ENCODE measurements at regions not wholly inside any gene's neighbourhood (a gene's known extent, or its start where the extent isn't known, plus 50 kb on each side); places are given as distances from the start of the nearest gene placed in this dataset.

DNA sequence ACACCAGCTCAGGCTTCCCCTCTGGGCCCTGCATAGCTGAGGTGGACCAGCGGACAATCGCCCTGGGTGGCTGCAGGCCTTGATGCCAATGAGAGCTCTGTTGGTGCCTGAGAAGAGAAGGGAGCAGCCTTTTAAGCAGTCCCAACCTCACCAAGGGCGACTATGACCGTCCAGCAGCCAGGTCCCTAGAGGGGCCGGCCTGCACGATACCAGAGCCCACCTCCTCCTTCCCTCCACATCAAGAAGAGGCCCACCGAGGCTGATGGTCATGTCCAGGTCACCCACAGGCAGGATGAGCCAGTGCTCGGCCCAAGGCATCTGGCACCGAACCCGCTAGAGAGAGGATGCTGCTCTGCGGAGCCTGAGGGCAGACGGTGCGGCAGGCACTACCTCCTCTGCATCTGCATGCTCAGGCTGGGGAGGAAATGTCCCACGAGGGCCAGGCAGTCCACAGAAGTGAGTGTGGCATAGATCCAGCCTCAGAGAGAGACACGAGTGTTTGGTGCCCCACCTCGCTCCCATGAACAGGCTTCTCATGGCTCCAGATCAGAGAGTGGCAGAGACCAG, 219.4 kb downstream of the TUBA3C start:
- Histone ChIP-seq H3K4me2 (ENCODE audit: low read length) (no peak overlapping the region), H3K9me3 (ENCODE audit: control insufficient read depth in 1 of 2, insufficient read depth in 1 of 2, low read depth in 1 of 2, low read length in 2 of 2) (peaks cover 10 to 24% of the 10 kb centered on the region in 2 experiments; a peak in 2 of 4 replicates), H4K20me1 (ENCODE audit: insufficient read depth) (no peaks in the 10 kb centered on the region), H3K79me2 (ENCODE audit: insufficient read depth, low read length) (no peaks in the 10 kb centered on the region), H2AFZ (ENCODE audit: low read depth, low read length, poor library complexity, severe bottlenecking) (no peak overlapping the region), H3K9ac (ENCODE audit: low read length) (no peak overlapping the region), H3K27me3 (ENCODE audit: insufficient read depth, low read length) (no peaks in the 10 kb centered on the region), H3K27ac (ENCODE audit: low read depth, low read length) (no peak overlapping the region), H3K9me2 (ENCODE audit: insufficient read depth) (no peaks in the 10 kb centered on the region), H3K36me3 (ENCODE audit: control insufficient read depth in 1 of 2, insufficient read depth in 2 of 2, low read length in 2 of 2) (no peaks in the 10 kb centered on the region), H3K4me1 (ENCODE audit: control insufficient read depth in 1 of 2, insufficient read depth in 2 of 2, low read length in 2 of 2) (no peaks in the 10 kb centered on the region), H3K4me3 (replicated peaks in 1 of 2; ENCODE audit: low read depth in 1 of 2, low read length in 2 of 2) (no peak overlapping the region)
- no peak for TF ChIP-seq SP1 (IDR thresholded peaks at IDR 0.05; ENCODE audit: low read depth)
- no peak for TF ChIP-seq CEBPB (IDR thresholded peaks at IDR 0.05; ENCODE audit: low read depth)
- TF ChIP-seq POLR2AphosphoS5 (IDR thresholded peaks at IDR 0.05; ENCODE audit: low read depth, low read length), result no peak
- CTCF ChIA-PET, result no interaction called here
- POLR2A ChIA-PET, result no interaction called here
- ATAC-seq (no peak), DNase-seq (ENCODE audit: low read depth, low spot score) (no peak)
- intact Hi-C loops (cut with micrococcal nuclease), result no loop called here
- RAD21 ChIA-PET (ENCODE audit: low non-redundant PET in 1 of 2, low total read pairs in 2 of 2, uncharacterized antibody in 2 of 2, unreplicated experiment in 2 of 2), result no interaction called here
- no TSS peak for BruUV-seq (replicated peaks)

DNA sequence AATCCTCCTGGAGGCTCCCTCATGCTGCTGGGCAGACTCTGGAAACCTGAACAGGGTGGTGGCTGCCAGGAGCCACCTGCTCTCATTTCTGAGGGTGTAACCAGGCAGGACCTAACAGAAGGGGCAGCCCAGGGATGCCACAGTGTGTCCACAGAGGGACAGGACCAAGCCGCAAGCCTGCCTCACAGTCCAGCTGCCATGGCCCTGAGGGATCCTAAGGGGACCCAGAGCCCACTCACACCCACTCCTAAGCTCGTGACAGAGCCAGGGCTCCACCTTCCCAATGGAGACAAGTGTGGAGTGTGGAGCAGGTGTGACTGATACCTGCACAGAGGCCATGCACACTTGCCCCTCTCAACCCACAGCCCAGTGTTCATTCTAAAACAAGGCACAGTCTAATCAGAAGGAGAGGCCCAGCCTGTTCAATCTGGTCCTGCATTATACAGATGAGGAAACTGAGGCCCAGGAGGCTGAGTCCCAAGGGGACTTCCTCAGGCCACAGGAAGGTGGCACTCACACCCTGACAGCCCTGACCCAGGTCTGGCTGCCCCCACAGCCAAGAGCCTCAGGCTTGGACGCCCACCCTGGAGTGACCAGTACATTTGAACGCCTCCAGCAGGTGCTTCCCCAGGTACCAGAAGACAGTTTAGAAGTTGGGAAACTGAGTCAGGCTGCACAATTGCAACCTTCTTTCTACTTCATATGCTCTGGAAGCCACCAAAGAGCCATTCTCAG, 220.1 kb downstream of the TUBA3C start:
- H3K9ac ChIP-seq (ENCODE audit: low read length), result no peak overlapping the region
- H3K9me2 ChIP-seq (ENCODE audit: insufficient read depth), result no peaks in the 10 kb centered on the region
- intact Hi-C loops (cut with micrococcal nuclease), result no loop called here
- RAD21 ChIA-PET (ENCODE audit: low non-redundant PET in 1 of 2, low total read pairs in 2 of 2, uncharacterized antibody in 2 of 2, unreplicated experiment in 2 of 2), result no interaction called here
- H3K36me3 ChIP-seq (ENCODE audit: control insufficient read depth in 1 of 2, insufficient read depth in 2 of 2, low read length in 2 of 2), result no peaks in the 10 kb centered on the region
- no peak overlapping the region for H3K4me3 ChIP-seq (replicated peaks in 1 of 2; ENCODE audit: low read depth in 1 of 2, low read length in 2 of 2)
- H4K20me1 ChIP-seq (ENCODE audit: insufficient read depth), result no peaks in the 10 kb centered on the region
- H3K4me1 ChIP-seq (ENCODE audit: control insufficient read depth in 1 of 2, insufficient read depth in 2 of 2, low read length in 2 of 2), result no peaks in the 10 kb centered on the region
- ATAC-seq (no peak), DNase-seq (ENCODE audit: low read depth, low spot score) (no peak)
- H3K9me3 ChIP-seq (ENCODE audit: control insufficient read depth in 1 of 2, insufficient read depth in 1 of 2, low read depth in 1 of 2, low read length in 2 of 2), result peaks cover 6 to 31% of the 10 kb centered on the region in 2 experiments; a peak in 2 of 4 replicates
- H3K27ac ChIP-seq (ENCODE audit: low read depth, low read length), result no peak overlapping the region
- H3K27me3 ChIP-seq (ENCODE audit: insufficient read depth, low read length), result no peaks in the 10 kb centered on the region
- H2AFZ ChIP-seq (ENCODE audit: low read depth, low read length, poor library complexity, severe bottlenecking), result no peak overlapping the region
- TF ChIP-seq ATF3 (IDR thresholded peaks at IDR 0.05) (no peak), CEBPB (IDR thresholded peaks at IDR 0.05; ENCODE audit: low read depth) (no peak), SIN3A (IDR thresholded peaks at IDR 0.05; ENCODE audit: low read depth) (no peak), SP1 (IDR thresholded peaks at IDR 0.05; ENCODE audit: low read depth) (no peak), JUND (IDR thresholded peaks at IDR 0.05) (no peak), EGR1 (IDR thresholded peaks at IDR 0.05; ENCODE audit: low read depth) (no peak), SRF (IDR thresholded peaks at IDR 0.05; ENCODE audit: low read depth) (no peak), ELF1 (IDR thresholded peaks at IDR 0.05; ENCODE audit: borderline replicate concordance, low read depth) (no peak)
- H3K79me2 ChIP-seq (ENCODE audit: insufficient read depth, low read length), result no peaks in the 10 kb centered on the region
- no peak overlapping the region for H3K4me2 ChIP-seq (ENCODE audit: low read length)
- CTCF ChIA-PET, result no interaction called here
- POLR2A ChIA-PET, result no interaction called here
- no TSS peak for BruUV-seq (replicated peaks)

Measured in HCT116 (cell line).